H1 (cell line): ENCODE measurements at regions not wholly inside any gene's neighbourhood (a gene's known extent, or its start where the extent isn't known, plus 50 kb on each side); places are given as distances from the start of the nearest gene placed in this dataset.

Experiments used
- ATF3 ChIP-seq: IDR thresholded peaks from 2 replicates; pipeline ENCODE4 v1.6.1; 2011; ENCODE audit warnings: low read depth, mild to moderate bottlenecking, low read length; ENCODE audit not compliant: insufficient read depth
- CHD7 ChIP-seq: fragments of 300-600 bp; sonication (generic); IDR thresholded peaks from 2 replicates; pipeline ENCODE4 v1.7.1; 2012; ENCODE audit warnings: low read length, moderate library complexity, mild to moderate bottlenecking, inconsistent platforms; ENCODE audit not compliant: insufficient replicate concordance
- CTBP2 ChIP-seq: IDR thresholded peaks from 2 replicates; pipeline ENCODE4 v1.7.0; 2011; ENCODE audit warnings: borderline replicate concordance, mild to moderate bottlenecking, moderate library complexity, mixed read lengths, low read length; ENCODE audit not compliant: insufficient read depth, insufficient read length
- E2F6 ChIP-seq: IDR thresholded peaks from 2 replicates; pipeline ENCODE4 v1.6.1; 2012; ENCODE audit warnings: inconsistent platforms
- NANOG ChIP-seq: IDR thresholded peaks from 2 replicates; pipeline ENCODE4 v1.6.1; 2011; ENCODE audit warnings: low read length, low read depth, mild to moderate bottlenecking, inconsistent platforms; ENCODE audit not compliant: insufficient read depth, poor library complexity, severe bottlenecking
- NRF1 ChIP-seq: IDR thresholded peaks from 2 replicates; pipeline ENCODE4 v1.6.1; 2011; ENCODE audit warnings: mild to moderate bottlenecking, low read depth, low read length, improper control_type of control experiment
- YY1 ChIP-seq: IDR thresholded peaks from 2 replicates; pipeline ENCODE4 v1.6.1; 2011; ENCODE audit warnings: low read depth, mild to moderate bottlenecking, low read length
- ZNF274 ChIP-seq: IDR thresholded peaks from 2 replicates; pipeline ENCODE4 v1.7.0; 2012; ENCODE audit warnings: low read length, borderline replicate concordance; ENCODE audit errors: extremely low read depth

GRCh38 chr13:106917673-106918556 lies 350.0 kb upstream of the ARGLU1 start (continued):
- TF ChIP-seq CHD7 (no peak), CTBP2 (no peak), ATF3 (no peak), NANOG (no peak), E2F6 (peak; percentile 81), YY1 (peak; percentile 73), NRF1 (no peak), ZNF274 (no peak)
